ENCODE measurements at regions not wholly inside any gene's neighbourhood (a gene's known extent, or its start where the extent isn't known, plus 50 kb on each side); places are given as distances from the start of the nearest gene placed in this dataset.

GRCh38 chr16:14337303-14338191 lies 266.4 kb downstream of the MRTFB start:
- Histone ChIP-seq H3K4me1 (ENCODE audit: control insufficient read depth, insufficient read depth, low read length) (peaks cover 4% of the 10 kb centered on the region), H3K36me3 (ENCODE audit: control insufficient read depth, insufficient read depth, low read length) (no peaks in the 10 kb centered on the region), H3K9me3 (ENCODE audit: control insufficient read depth, low read depth, low read length) (no peaks in the 10 kb centered on the region), H3K27ac (ENCODE audit: low read length) (no peak overlapping the region), H3K4me3 (ENCODE audit: low read length) (no peak overlapping the region), H3K27me3 (ENCODE audit: control insufficient read depth, insufficient read depth, low read length) (peaks cover 6% of the 10 kb centered on the region)
- WGBS (ENCODE audit: insufficient coverage, low lambda C conversion rate) = no CpG with 5 or more reads among the region's 22 CpGs
- peak; percentile 9 to 21 for DNase-seq

DNA sequence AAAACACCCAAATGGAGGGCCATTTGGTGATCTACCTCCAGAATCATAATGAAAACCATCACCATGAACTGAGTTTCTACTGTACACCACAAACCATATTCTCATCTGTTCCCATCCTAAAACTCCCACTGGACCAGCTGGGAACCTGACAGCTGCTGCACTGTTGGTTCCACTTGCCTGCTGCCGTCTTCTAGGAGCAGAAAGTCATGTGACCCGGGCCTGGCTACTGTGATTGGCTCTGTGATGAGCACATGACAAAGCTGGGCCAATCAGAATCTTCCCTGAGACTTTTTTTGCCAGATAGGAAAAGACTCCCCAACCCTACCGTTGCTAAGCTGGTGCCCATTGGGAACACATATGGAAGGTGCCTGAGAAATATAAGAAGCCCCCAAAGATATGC lies 264.2 kb downstream of the MRTFB start:
- no peak for DNase-seq
- Histone ChIP-seq H3K4me1 (ENCODE audit: control insufficient read depth, insufficient read depth, low read length) (peaks cover 4% of the 10 kb centered on the region), H3K27ac (ENCODE audit: low read length) (no peak overlapping the region), H3K4me3 (ENCODE audit: low read length) (no peak overlapping the region), H3K9me3 (ENCODE audit: control insufficient read depth, low read depth, low read length) (no peaks in the 10 kb centered on the region), H3K27me3 (ENCODE audit: control insufficient read depth, insufficient read depth, low read length) (peaks cover 6% of the 10 kb centered on the region), H3K36me3 (ENCODE audit: control insufficient read depth, insufficient read depth, low read length) (no peaks in the 10 kb centered on the region)
- WGBS (ENCODE audit: insufficient coverage, low lambda C conversion rate) = no CpG with 5 or more reads among the region's 3 CpGs

GRCh38 chr16:14334366-14335080 lies 263.4 kb downstream of the MRTFB start:
- Histone ChIP-seq H3K4me3 (ENCODE audit: low read length) (no peak overlapping the region), H3K36me3 (ENCODE audit: control insufficient read depth, insufficient read depth, low read length) (no peaks in the 10 kb centered on the region), H3K27me3 (ENCODE audit: control insufficient read depth, insufficient read depth, low read length) (peaks cover 6% of the 10 kb centered on the region), H3K9me3 (ENCODE audit: control insufficient read depth, low read depth, low read length) (no peaks in the 10 kb centered on the region), H3K27ac (ENCODE audit: low read length) (no peak overlapping the region), H3K4me1 (ENCODE audit: control insufficient read depth, insufficient read depth, low read length) (peaks cover 4% of the 10 kb centered on the region)
- 62% methylated on average over 3 of the region's 13 CpGs for WGBS (ENCODE audit: insufficient coverage, low lambda C conversion rate)
- DNase-seq = no peak

GRCh38 chr16:14333361-14333760 lies 262.2 kb downstream of the MRTFB start:
- DNase-seq = no peak
- no peaks in the 10 kb centered on the region for H3K9me3 ChIP-seq (ENCODE audit: control insufficient read depth, low read depth, low read length)
- no peaks in the 10 kb centered on the region for H3K36me3 ChIP-seq (ENCODE audit: control insufficient read depth, insufficient read depth, low read length)
- H3K27ac ChIP-seq (ENCODE audit: low read length) = no peak overlapping the region
- H3K27me3 ChIP-seq (ENCODE audit: control insufficient read depth, insufficient read depth, low read length) = peaks cover 6% of the 10 kb centered on the region
- WGBS (ENCODE audit: insufficient coverage, low lambda C conversion rate) = no CpG with 5 or more reads among the region's 2 CpGs
- H3K4me3 ChIP-seq (ENCODE audit: low read length) = no peak overlapping the region
- H3K4me1 ChIP-seq (ENCODE audit: control insufficient read depth, insufficient read depth, low read length) = peaks cover 4% of the 10 kb centered on the region

DNA sequence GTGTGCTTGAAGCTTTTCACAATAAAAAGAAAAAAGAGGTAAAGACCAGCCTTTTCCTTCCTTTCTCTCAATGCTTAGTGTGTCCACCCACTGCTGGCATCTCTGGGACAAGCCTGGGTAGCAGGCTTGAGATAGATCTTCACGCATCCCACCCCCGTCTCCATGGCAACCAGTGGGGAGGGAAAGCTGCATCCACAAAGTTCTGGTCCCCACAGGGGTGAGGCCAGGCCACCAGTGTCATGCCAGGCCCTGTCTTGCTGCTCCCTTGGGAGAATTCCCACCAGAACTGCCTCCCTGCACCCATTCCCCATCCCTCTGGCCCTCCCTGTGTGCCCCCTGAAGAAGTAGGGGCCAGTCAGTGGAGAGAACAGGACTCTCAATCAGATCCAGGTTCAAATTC lies 259.9 kb downstream of the MRTFB start:
- no peak overlapping the region for H3K4me3 ChIP-seq (ENCODE audit: low read length)
- H3K9me3 ChIP-seq (ENCODE audit: control insufficient read depth, low read depth, low read length) = no peaks in the 10 kb centered on the region
- no peaks in the 10 kb centered on the region for H3K36me3 ChIP-seq (ENCODE audit: control insufficient read depth, insufficient read depth, low read length)
- H3K27ac ChIP-seq (ENCODE audit: low read length) = no peak overlapping the region
- H3K27me3 ChIP-seq (ENCODE audit: control insufficient read depth, insufficient read depth, low read length) = peaks cover 6% of the 10 kb centered on the region
- WGBS (ENCODE audit: insufficient coverage, low lambda C conversion rate) = no CpG with 5 or more reads among the region's 2 CpGs
- no peak for DNase-seq
- no peaks in the 10 kb centered on the region for H3K4me1 ChIP-seq (ENCODE audit: control insufficient read depth, insufficient read depth, low read length)

DNA sequence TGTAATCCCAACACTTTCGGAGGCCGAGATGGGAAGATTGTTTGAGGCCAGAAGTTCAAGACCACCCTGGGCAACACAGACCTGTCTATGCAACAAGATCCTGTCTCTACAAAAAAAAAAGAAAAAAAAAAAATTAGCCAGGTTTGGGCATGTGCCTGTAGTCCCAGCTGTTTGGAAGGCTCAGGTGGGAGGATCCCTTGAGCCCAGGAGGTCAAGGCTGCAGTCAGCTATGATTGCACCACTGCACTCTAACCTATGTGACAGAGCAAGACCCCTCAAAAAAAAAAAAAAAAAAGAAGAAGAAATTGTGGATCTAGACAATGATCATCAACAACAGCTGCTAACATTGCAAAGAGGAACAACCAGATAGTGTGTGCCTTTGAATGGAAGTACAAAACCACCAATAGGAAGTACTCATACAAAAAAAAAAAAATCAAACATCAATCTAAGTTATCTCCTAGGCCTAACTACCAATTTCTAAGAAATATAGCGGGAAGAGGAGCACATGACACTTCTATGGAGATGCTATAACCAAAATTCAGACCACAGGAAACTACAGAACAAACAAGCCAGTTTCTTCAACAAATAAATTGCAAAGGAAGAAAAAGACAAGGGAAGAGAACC lies 258.7 kb downstream of the MRTFB start:
- WGBS (ENCODE audit: insufficient coverage, low lambda C conversion rate) = no CpG with 5 or more reads among the region's 3 CpGs

GRCh38 chr16:14325502-14326401 lies 254.6 kb downstream of the MRTFB start:
- no peak for DNase-seq
- no peaks in the 10 kb centered on the region for H3K9me3 ChIP-seq (ENCODE audit: control insufficient read depth, low read depth, low read length)
- no peaks in the 10 kb centered on the region for H3K27me3 ChIP-seq (ENCODE audit: control insufficient read depth, insufficient read depth, low read length)
- H3K27ac ChIP-seq (ENCODE audit: low read length) = no peak overlapping the region
- H3K4me1 ChIP-seq (ENCODE audit: control insufficient read depth, insufficient read depth, low read length) = no peaks in the 10 kb centered on the region
- H3K36me3 ChIP-seq (ENCODE audit: control insufficient read depth, insufficient read depth, low read length) = no peaks in the 10 kb centered on the region
- H3K4me3 ChIP-seq (ENCODE audit: low read length) = no peak overlapping the region
- WGBS (ENCODE audit: insufficient coverage, low lambda C conversion rate) = no CpG with 5 or more reads among the region's 16 CpGs

More for the DNA sequence above, 258.7 kb downstream of the MRTFB start:
- Histone ChIP-seq H3K9me3 (ENCODE audit: control insufficient read depth, low read depth, low read length) (no peaks in the 10 kb centered on the region), H3K4me1 (ENCODE audit: control insufficient read depth, insufficient read depth, low read length) (no peaks in the 10 kb centered on the region), H3K27me3 (ENCODE audit: control insufficient read depth, insufficient read depth, low read length) (peaks cover 3% of the 10 kb centered on the region), H3K27ac (ENCODE audit: low read length) (no peak overlapping the region), H3K36me3 (ENCODE audit: control insufficient read depth, insufficient read depth, low read length) (no peaks in the 10 kb centered on the region), H3K4me3 (ENCODE audit: low read length) (no peak overlapping the region)
- no peak for DNase-seq

DNA sequence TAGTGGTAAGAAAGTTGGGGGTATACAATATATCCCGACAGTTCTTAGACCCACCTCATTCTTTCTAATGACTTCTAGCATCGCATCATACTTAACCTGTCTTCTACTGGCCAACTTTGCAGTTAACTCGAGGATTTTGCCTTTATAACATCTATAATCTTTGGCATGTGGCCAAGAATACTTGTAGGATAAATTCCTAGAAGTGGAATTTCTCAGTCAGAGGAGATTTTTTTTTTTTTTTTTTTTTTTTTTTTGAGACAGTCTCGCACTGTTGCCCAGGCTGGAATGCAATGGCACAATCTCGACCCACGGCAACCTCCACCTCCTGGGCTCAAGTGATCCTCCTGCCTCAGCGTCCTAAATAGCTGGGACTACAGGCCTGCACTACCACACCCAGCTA lies 253.5 kb downstream of the MRTFB start:
- H3K27ac ChIP-seq (ENCODE audit: low read length) = no peak overlapping the region
- 0% methylated on average over 1 of the region's 7 CpGs for WGBS (ENCODE audit: insufficient coverage, low lambda C conversion rate)
- H3K9me3 ChIP-seq (ENCODE audit: control insufficient read depth, low read depth, low read length) = no peaks in the 10 kb centered on the region
- no peaks in the 10 kb centered on the region for H3K36me3 ChIP-seq (ENCODE audit: control insufficient read depth, insufficient read depth, low read length)
- no peaks in the 10 kb centered on the region for H3K27me3 ChIP-seq (ENCODE audit: control insufficient read depth, insufficient read depth, low read length)
- no peaks in the 10 kb centered on the region for H3K4me1 ChIP-seq (ENCODE audit: control insufficient read depth, insufficient read depth, low read length)
- no peak for DNase-seq
- H3K4me3 ChIP-seq (ENCODE audit: low read length) = no peak overlapping the region

GRCh38 chr16:14322186-14322585 lies 251.1 kb downstream of the MRTFB start:
- WGBS (ENCODE audit: insufficient coverage, low lambda C conversion rate) = 100% methylated on average over 3 of the region's 9 CpGs
- H3K4me1 ChIP-seq (ENCODE audit: control insufficient read depth, insufficient read depth, low read length) = no peaks in the 10 kb centered on the region
- H3K9me3 ChIP-seq (ENCODE audit: control insufficient read depth, low read depth, low read length) = no peaks in the 10 kb centered on the region
- H3K36me3 ChIP-seq (ENCODE audit: control insufficient read depth, insufficient read depth, low read length) = no peaks in the 10 kb centered on the region
- H3K27ac ChIP-seq (ENCODE audit: low read length) = no peak overlapping the region
- no peak overlapping the region for H3K4me3 ChIP-seq (ENCODE audit: low read length)
- DNase-seq = no peak
- H3K27me3 ChIP-seq (ENCODE audit: control insufficient read depth, insufficient read depth, low read length) = no peaks in the 10 kb centered on the region

DNA sequence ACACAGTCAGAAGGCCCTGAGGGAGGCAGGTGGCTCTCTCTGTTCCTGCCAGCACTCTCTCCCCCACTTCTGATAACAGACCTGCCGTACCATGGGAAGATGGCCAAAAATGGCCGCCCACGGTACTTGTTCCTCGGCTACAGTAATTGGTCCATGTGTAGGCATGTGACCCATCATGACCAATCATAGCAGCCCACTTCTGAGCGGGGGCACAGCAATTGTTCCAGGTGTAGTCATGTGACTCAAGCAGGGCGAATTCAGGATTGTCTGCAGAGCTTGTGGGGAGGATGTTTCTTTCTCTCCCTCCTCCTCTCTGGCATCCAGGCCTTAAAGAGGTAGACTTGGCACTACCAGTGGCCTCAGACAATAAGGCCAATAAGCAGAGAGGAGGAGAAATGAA lies 250.4 kb downstream of the MRTFB start:
- no CpG with 5 or more reads among the region's 6 CpGs for WGBS (ENCODE audit: insufficient coverage, low lambda C conversion rate)

More for the DNA sequence above, 250.4 kb downstream of the MRTFB start:
- Histone ChIP-seq H3K4me3 (ENCODE audit: low read length) (no peak overlapping the region), H3K27me3 (ENCODE audit: control insufficient read depth, insufficient read depth, low read length) (no peaks in the 10 kb centered on the region), H3K27ac (ENCODE audit: low read length) (no peak overlapping the region), H3K36me3 (ENCODE audit: control insufficient read depth, insufficient read depth, low read length) (no peaks in the 10 kb centered on the region), H3K4me1 (ENCODE audit: control insufficient read depth, insufficient read depth, low read length) (no peaks in the 10 kb centered on the region), H3K9me3 (ENCODE audit: control insufficient read depth, low read depth, low read length) (no peaks in the 10 kb centered on the region)
- DNase-seq = no peak

All from large intestine (tissue), 3 donors.